ENCODE measurements at regions not wholly inside any gene's neighbourhood (a gene's known extent, or its start where the extent isn't known, plus 50 kb on each side); places are given as distances from the start of the nearest gene placed in this dataset.

GRCh38 chr7:94089806-94090205 is 85.7 kb upstream of the BET1 start:
- TF ChIP-seq CTCF (IDR thresholded peaks at IDR 0.05) = no peak
- no peak for TF ChIP-seq POLR2A (IDR thresholded peaks at IDR 0.05)
- DNase-seq = no peak
- Histone ChIP-seq H3K27ac (no peak overlapping the region), H3K36me3 (no peaks in the 10 kb centered on the region), H3K9me3 (no peaks in the 10 kb centered on the region), H3K4me1 (no peaks in the 10 kb centered on the region), H3K4me3 (no peak overlapping the region), H3K27me3 (no peaks in the 10 kb centered on the region)
- intact Hi-C loops (cut with DNase I; ENCODE audit: low total_unique reads) = loop anchor here (5.0 kb wide), 1 partner anchor 193 kb away; no protein-coding TSS in a partner anchor

GRCh38 chr7:94092980-94093379 is 88.8 kb upstream of the BET1 start:
- intact Hi-C loops (cut with DNase I; ENCODE audit: low total_unique reads) = no loop called here
- no peaks in the 10 kb centered on the region for H3K36me3 ChIP-seq
- no peaks in the 10 kb centered on the region for H3K4me1 ChIP-seq
- H3K9me3 ChIP-seq = no peaks in the 10 kb centered on the region
- no peak overlapping the region for H3K4me3 ChIP-seq
- DNase-seq = no peak
- no peak overlapping the region for H3K27ac ChIP-seq
- no peaks in the 10 kb centered on the region for H3K27me3 ChIP-seq
- TF ChIP-seq CTCF (IDR thresholded peaks at IDR 0.05) (no peak), POLR2A (IDR thresholded peaks at IDR 0.05) (no peak)

- Histone ChIP-seq H3K4me1 (no peaks in the 10 kb centered on the region), H3K4me3 (no peak overlapping the region), H3K27ac (no peak overlapping the region), H3K36me3 (no peaks in the 10 kb centered on the region), H3K27me3 (no peaks in the 10 kb centered on the region), H3K9me3 (no peaks in the 10 kb centered on the region)
- DNase-seq = no peak
- intact Hi-C loops (cut with DNase I; ENCODE audit: low total_unique reads) = no loop called here
- TF ChIP-seq POLR2A (IDR thresholded peaks at IDR 0.05) (no peak), CTCF (IDR thresholded peaks at IDR 0.05) (no peak)
Measured at GRCh38 chr7:94094298-94094697, 90.1 kb upstream of the BET1 start.

DNA sequence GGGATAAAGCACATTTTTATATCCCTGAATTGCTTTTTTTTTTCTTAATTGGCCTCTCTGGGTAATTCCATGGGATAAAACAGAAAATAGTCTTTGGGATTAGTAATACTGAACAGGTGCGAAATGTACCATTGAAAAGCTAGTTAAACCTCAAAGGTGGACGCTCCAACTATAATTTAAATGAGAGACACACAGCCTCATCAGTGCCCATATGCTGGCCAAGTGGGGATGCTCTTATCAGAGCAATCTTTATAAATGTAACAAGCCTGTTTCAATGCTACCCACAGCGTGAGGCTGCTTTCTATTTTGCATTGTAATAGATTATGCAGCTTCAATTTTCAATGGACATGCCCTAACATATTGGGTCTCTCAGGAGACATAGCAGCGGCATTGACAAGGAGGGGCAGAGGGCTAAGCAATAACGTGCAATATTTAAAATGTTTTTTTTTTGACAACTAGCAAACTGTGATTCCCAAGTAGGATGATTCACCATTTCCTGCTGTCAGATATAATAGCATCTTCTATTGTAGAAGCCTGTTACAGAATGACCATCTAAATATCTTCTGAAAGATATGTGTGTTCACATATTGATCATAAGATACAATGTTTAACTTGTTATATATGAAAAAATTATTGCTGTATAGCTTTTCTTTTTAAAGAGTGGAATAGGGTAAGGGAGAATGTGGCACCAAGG is 91.3 kb upstream of the BET1 start:
- H3K4me3 ChIP-seq = no peak overlapping the region
- no peaks in the 10 kb centered on the region for H3K36me3 ChIP-seq
- H3K27me3 ChIP-seq = no peaks in the 10 kb centered on the region
- H3K27ac ChIP-seq = no peak overlapping the region
- intact Hi-C loops (cut with DNase I; ENCODE audit: low total_unique reads) = no loop called here
- no peaks in the 10 kb centered on the region for H3K4me1 ChIP-seq
- DNase-seq = no peak
- H3K9me3 ChIP-seq = no peaks in the 10 kb centered on the region
- TF ChIP-seq CTCF (IDR thresholded peaks at IDR 0.05) = no peak
- TF ChIP-seq POLR2A (IDR thresholded peaks at IDR 0.05) = no peak

- H3K4me3 ChIP-seq = no peak overlapping the region
- no peaks in the 10 kb centered on the region for H3K36me3 ChIP-seq
- no peak overlapping the region for H3K27ac ChIP-seq
- H3K9me3 ChIP-seq = no peaks in the 10 kb centered on the region
- no peaks in the 10 kb centered on the region for H3K27me3 ChIP-seq
- H3K4me1 ChIP-seq = no peaks in the 10 kb centered on the region
- no peak for TF ChIP-seq CTCF (IDR thresholded peaks at IDR 0.05)
- TF ChIP-seq POLR2A (IDR thresholded peaks at IDR 0.05) = no peak
- no peak for DNase-seq
- intact Hi-C loops (cut with DNase I; ENCODE audit: low total_unique reads) = no loop called here
Measured at GRCh38 chr7:94099679-94100078, 95.5 kb upstream of the BET1 start.

All from uterus (tissue), 3 donors.